C4-2B (cell line): ENCODE measurements at regions not wholly inside any gene's neighbourhood (a gene's known extent, or its start where the extent isn't known, plus 50 kb on each side); places are given as distances from the start of the nearest gene placed in this dataset.

Experiments
- CTCF ChIP-seq: fragments of 450-650 bp; conservative IDR thresholded peaks from 2 replicates; pipeline ENCODE4 v1.5.1; 2017; ENCODE audit warnings: mild to moderate bottlenecking
- ZFX ChIP-seq: fragments of 450-650 bp; IDR thresholded peaks from 2 replicates; pipeline ENCODE4 v1.6.1; 2017

- TF ChIP-seq CTCF (no peak), ZFX (no peak)
These were observed 372.5 kb downstream of the IL20RB start for GRCh38 chr3:137330246-137330645.
